ENCODE measurements at regions not wholly inside any gene's neighbourhood (a gene's known extent, or its start where the extent isn't known, plus 50 kb on each side); places are given as distances from the start of the nearest gene placed in this dataset.

- Histone ChIP-seq H3K27ac (ENCODE audit: low read depth, low read length) (no peak overlapping the region), H3K4me2 (ENCODE audit: low read length) (no peak overlapping the region), H3F3A (ENCODE audit: control insufficient read depth, insufficient read depth) (no peaks in the 10 kb centered on the region), H3K27me3 (ENCODE audit: control insufficient read depth, low read length) (no peaks in the 10 kb centered on the region), H3K4me3 (ENCODE audit: low read length) (no peak overlapping the region), H3K4me1 (ENCODE audit: control insufficient read depth, low read length) (peaks cover 21% of the 10 kb centered on the region), H3K9me2 (replicated peaks; ENCODE audit: control insufficient read depth, low read length) (no peaks in the 10 kb centered on the region), H3K36me3 (ENCODE audit: control insufficient read depth, low read length) (no peaks in the 10 kb centered on the region), H3K9me3 (ENCODE audit: control insufficient read depth, insufficient read depth, low read length) (no peaks in the 10 kb centered on the region), H3K79me2 (ENCODE audit: control insufficient read depth, low read length) (no peaks in the 10 kb centered on the region), H4K20me1 (ENCODE audit: control insufficient read depth, insufficient read depth, low read depth, low read length) (no peaks in the 10 kb centered on the region)
- TF ChIP-seq CTCF (IDR thresholded peaks at IDR 0.05; ENCODE audit: low read depth, low read length, poor library complexity, severe bottlenecking): no peak
- no peak for TF ChIP-seq EZH2phosphoT487 (IDR thresholded peaks at IDR 0.05; ENCODE audit: borderline replicate concordance, low read length)
These were observed 153.9 kb downstream of the MED10 start for GRCh38 chr5:6224406-6224805.

GRCh38 chr5:6222899-6223298 lies 155.4 kb downstream of the MED10 start:
- no peak overlapping the region for H3K4me3 ChIP-seq (ENCODE audit: low read length)
- H3K27me3 ChIP-seq (ENCODE audit: control insufficient read depth, low read length): no peaks in the 10 kb centered on the region
- no peak overlapping the region for H3K27ac ChIP-seq (ENCODE audit: low read depth, low read length)
- no peaks in the 10 kb centered on the region for H4K20me1 ChIP-seq (ENCODE audit: control insufficient read depth, insufficient read depth, low read depth, low read length)
- no peak for TF ChIP-seq CTCF (IDR thresholded peaks at IDR 0.05; ENCODE audit: low read depth, low read length, poor library complexity, severe bottlenecking)
- TF ChIP-seq EZH2phosphoT487 (IDR thresholded peaks at IDR 0.05; ENCODE audit: borderline replicate concordance, low read length): no peak
- no peaks in the 10 kb centered on the region for H3K9me3 ChIP-seq (ENCODE audit: control insufficient read depth, insufficient read depth, low read length)
- no peaks in the 10 kb centered on the region for H3K79me2 ChIP-seq (ENCODE audit: control insufficient read depth, low read length)
- no peaks in the 10 kb centered on the region for H3F3A ChIP-seq (ENCODE audit: control insufficient read depth, insufficient read depth)
- H3K4me1 ChIP-seq (ENCODE audit: control insufficient read depth, low read length): peaks cover 6% of the 10 kb centered on the region
- no peaks in the 10 kb centered on the region for H3K9me2 ChIP-seq (replicated peaks; ENCODE audit: control insufficient read depth, low read length)
- H3K4me2 ChIP-seq (ENCODE audit: low read length): no peak overlapping the region
- no peaks in the 10 kb centered on the region for H3K36me3 ChIP-seq (ENCODE audit: control insufficient read depth, low read length)

GRCh38 chr5:6222121-6222520 lies 156.2 kb downstream of the MED10 start:
- Histone ChIP-seq H3K4me1 (ENCODE audit: control insufficient read depth, low read length) (no peaks in the 10 kb centered on the region), H3F3A (ENCODE audit: control insufficient read depth, insufficient read depth) (no peaks in the 10 kb centered on the region), H4K20me1 (ENCODE audit: control insufficient read depth, insufficient read depth, low read depth, low read length) (no peaks in the 10 kb centered on the region), H3K9me3 (ENCODE audit: control insufficient read depth, insufficient read depth, low read length) (no peaks in the 10 kb centered on the region), H3K36me3 (ENCODE audit: control insufficient read depth, low read length) (no peaks in the 10 kb centered on the region), H3K27me3 (ENCODE audit: control insufficient read depth, low read length) (no peaks in the 10 kb centered on the region), H3K27ac (ENCODE audit: low read depth, low read length) (no peak overlapping the region), H3K4me3 (ENCODE audit: low read length) (no peak overlapping the region), H3K79me2 (ENCODE audit: control insufficient read depth, low read length) (no peaks in the 10 kb centered on the region), H3K4me2 (ENCODE audit: low read length) (no peak overlapping the region), H3K9me2 (replicated peaks; ENCODE audit: control insufficient read depth, low read length) (no peaks in the 10 kb centered on the region)
- TF ChIP-seq CTCF (IDR thresholded peaks at IDR 0.05; ENCODE audit: low read depth, low read length, poor library complexity, severe bottlenecking): no peak
- TF ChIP-seq EZH2phosphoT487 (IDR thresholded peaks at IDR 0.05; ENCODE audit: borderline replicate concordance, low read length): no peak

All from DOHH2 (cell line).